HG02870 (cell line): ENCODE measurements at regions not wholly inside any gene's neighbourhood (a gene's known extent, or its start where the extent isn't known, plus 50 kb on each side); places are given as distances from the start of the nearest gene placed in this dataset.
"Not testable (repeated sequence)": the region's sequence is repeated elsewhere in the genome, so short reads cannot be mapped to it uniquely, and the experiment has no call there.

Experiments used
- ATAC-seq: cut with Tn5 transposase; IDR thresholded peaks from one replicate; pipeline ENCODE4 v1.9.1; 2021; ENCODE audit warnings: mild to moderate bottlenecking, moderate library complexity; ENCODE audit not compliant: unreplicated experiment

GRCh38 chr5:86493777-86494176 is 124.0 kb upstream of the COX7C start:
- ATAC-seq, result no peak

DNA sequence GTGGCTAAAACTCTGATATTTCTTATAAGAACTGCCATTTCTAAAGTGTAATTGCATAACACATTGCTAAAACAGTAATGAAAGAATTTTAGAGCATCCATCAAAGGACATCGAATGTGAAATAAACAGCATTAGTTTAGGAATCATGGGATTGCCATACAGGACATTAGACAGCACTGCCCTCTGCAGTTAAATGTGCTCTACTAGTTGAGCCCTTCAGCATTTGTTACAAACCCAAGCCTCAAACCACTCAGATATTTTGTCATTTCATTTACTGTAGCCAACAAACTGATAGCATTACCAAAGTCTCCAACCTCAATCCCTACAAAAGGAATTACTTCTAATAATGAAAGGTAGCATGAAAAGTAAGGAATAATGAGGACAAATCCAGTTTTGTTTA is 116.8 kb upstream of the COX7C start:
- ATAC-seq, result no peak

- no peak for ATAC-seq
Measured at GRCh38 chr5:86507574-86507973, 110.2 kb upstream of the COX7C start.

DNA sequence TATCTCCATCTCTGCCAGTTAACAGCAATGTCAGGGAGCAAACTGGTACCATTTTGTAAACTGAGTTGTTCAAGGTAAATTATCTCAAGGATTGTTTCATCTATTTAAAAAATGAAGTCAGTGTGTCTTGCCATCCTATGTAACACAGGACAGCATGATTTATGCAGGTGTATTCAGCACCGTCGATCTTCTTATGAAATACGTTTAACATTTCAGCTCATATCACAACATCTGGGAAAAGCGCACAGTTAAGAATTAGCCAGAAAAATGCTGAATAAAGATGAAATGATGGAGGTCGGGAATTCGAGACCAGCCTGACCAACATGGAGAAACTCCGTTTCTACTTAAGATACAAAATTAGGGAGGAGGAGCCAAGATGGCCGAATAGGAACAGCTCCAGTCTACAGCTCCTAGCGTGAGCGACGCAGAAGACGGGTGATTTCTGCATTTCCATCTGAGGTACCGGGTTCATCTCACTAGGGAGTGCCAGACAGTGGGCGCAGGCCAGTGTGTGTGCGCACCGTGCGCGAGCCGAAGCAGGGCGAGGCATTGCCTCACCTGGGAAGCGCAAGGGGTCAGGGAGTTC is 107.3 kb upstream of the COX7C start:
- not testable (repeated sequence) for ATAC-seq

GRCh38 chr5:86523718-86524117 is 94.0 kb upstream of the COX7C start:
- no peak for ATAC-seq

GRCh38 chr5:86525622-86526021 is 92.1 kb upstream of the COX7C start:
- ATAC-seq, result no peak

DNA sequence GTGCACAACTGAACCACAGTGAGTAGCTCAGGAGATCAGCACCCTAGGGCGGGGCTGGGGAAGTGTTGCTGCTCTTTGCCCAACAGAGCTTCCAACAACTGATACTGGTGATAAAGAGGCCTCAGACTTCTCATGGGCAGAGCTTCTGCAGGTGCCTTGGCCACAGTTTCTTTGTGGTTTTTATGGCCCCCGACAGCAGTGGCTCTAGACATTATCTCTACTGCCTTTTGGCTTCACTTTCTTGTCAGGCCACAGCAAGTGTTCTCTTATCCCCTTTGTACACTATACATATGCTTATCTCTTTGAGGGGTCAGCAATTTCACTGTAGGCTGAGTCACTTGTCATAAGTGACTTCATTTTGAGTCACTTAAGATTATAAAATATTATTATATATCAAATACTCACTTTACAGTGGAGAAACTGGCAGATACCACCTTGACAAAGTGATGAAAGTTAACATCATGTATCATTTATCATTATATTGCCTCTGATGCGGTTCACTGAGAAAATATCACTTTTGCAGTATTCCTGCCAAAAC is 90.9 kb upstream of the COX7C start:
- no peak for ATAC-seq

DNA sequence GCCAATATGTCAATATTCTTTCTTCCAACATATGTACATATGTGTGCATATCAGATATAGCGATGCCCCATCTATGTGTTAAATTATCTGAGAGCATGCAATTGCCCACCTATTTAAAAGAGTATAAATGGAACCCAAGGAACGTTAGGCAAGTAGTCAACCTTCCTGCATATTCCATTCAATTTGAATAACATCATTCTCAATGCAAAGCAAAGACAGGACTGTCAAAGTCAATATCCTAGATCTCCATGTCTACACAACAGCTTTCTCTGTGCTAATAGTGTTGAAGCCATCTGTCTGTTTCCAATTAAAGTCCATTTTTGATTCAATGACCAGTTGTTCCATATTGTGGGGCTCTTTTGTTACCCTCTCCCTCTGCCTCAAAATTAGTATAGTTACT is 85.3 kb upstream of the COX7C start:
- ATAC-seq, result no peak

GRCh38 chr5:86536396-86536795 is 81.3 kb upstream of the COX7C start:
- no peak for ATAC-seq

GRCh38 chr5:86542532-86542931 is 75.2 kb upstream of the COX7C start:
- peak; percentile 79 for ATAC-seq

DNA sequence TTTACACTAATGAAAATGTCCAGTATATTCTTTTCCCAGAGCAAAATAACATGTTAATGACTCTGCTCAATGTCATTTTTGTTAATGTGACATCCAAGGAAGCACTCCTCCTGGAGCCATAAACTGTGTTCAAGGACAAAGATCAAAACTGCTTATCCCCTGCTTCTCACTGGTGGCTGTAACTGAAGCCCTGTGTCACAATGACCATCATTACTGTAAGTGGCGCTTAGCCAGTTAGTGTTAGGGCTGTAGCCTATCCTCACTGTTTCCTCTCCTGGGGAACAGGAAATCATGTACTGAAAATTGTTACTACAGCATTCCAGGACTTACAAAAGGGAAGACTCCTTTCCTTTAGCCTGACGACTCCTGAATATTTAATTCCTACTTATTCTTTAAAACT is 71.7 kb upstream of the COX7C start:
- ATAC-seq, result no peak

DNA sequence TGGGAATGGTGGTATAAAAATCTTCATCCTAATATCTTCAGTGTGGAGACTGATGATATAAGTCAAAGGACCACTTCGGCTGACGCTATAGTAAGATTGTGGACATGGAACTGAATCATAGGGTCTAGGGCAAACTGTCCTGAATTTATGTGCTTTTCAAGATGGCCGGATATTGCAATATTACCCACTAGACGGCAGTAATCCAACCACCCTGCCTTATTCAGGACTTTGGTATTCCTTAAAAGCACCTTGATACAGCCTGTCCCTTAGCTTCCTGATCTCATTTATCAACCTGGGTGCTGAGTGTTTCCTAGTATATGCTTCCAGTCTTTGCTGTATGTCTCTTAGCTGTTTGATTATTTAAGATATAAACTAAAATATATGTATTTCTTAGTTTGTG is 71.2 kb upstream of the COX7C start:
- ATAC-seq, result no peak

GRCh38 chr5:86554638-86555037 is 63.1 kb upstream of the COX7C start:
- ATAC-seq, result no peak

GRCh38 chr5:86557920-86558319 is 59.8 kb upstream of the COX7C start:
- ATAC-seq, result no peak

DNA sequence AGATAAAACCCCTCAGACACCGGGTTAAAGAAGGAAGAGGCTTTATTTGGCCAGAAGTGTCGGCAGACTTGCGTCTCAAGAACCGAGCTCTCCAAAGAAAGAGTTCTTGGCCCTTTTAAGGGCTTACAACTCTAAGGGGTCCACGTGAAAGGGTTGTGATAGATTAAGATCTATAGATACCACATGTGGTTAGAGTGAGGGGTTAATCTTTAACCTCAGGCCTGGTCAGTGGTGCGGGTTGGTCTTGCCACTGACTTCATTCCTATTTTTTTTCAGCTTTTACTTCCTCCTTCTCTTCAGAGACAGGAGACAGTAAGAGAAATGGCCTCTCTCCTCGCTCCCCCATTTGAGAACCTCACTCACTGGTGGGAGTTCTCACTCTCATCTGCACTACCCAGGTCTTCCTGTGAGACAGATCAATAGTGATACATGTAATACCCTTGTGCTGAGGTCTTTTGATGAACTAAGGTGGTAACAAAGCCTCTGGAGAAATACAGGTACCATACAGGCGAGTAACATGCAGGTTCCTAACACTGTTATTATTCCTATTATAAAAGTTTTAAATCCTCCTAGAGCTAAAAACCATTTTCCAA is 52.4 kb upstream of the COX7C start:
- peak; percentile 47 for ATAC-seq

DNA sequence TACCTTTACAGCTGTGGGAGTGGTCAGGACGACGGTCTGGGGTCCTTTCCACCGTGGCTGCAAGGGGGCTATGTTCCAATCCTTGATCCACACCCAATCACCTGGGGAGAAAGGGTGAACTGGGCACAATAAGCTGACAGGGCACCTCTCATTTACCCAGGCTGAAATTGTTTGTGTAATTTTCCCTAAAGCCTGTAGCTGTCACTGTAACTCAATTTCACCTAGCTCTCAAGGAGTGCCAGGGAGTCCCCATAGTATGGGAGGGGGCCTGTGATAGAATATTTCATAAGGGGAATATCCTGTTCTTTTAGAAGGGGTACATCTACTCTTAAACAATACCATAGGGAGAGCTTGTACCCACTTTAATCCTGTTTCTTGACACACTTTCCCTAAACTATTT is 51.7 kb upstream of the COX7C start:
- ATAC-seq, result not testable (repeated sequence)
